ENCODE measurements at regions not wholly inside any gene's neighbourhood (a gene's known extent, or its start where the extent isn't known, plus 50 kb on each side); places are given as distances from the start of the nearest gene placed in this dataset.

GRCh38 chr4:153075836-153076518 is 128.3 kb upstream of the TRIM2 start:
- Histone ChIP-seq H3K4me1 (ENCODE audit: control insufficient read depth in 5 of 5, insufficient read depth in 5 of 5, low read length in 5 of 5) (peaks cover 0 to 20% (median 0%) of the 10 kb centered on the region in 5 donors), H3K36me3 (ENCODE audit: control insufficient read depth in 4 of 4, insufficient read depth in 4 of 4, low read length in 4 of 4) (no peaks in the 10 kb centered on the region), H3K27me3 (ENCODE audit: control insufficient read depth in 3 of 3, insufficient read depth in 3 of 3, low read length in 2 of 3) (no peaks in the 10 kb centered on the region), H3K27ac (ENCODE audit: low read depth in 1 of 2, low read length in 1 of 2) (no peak overlapping the region), H3K4me3 (no peak overlapping the region), H3K9ac (ENCODE audit: insufficient read depth in 1 of 2, low read length in 2 of 2) (no peak overlapping the region), H3K9me3 (ENCODE audit: control insufficient read depth in 4 of 4, insufficient read depth in 3 of 4, low read length in 3 of 4) (no peaks in the 10 kb centered on the region)
- TF ChIP-seq, protein P1, sequence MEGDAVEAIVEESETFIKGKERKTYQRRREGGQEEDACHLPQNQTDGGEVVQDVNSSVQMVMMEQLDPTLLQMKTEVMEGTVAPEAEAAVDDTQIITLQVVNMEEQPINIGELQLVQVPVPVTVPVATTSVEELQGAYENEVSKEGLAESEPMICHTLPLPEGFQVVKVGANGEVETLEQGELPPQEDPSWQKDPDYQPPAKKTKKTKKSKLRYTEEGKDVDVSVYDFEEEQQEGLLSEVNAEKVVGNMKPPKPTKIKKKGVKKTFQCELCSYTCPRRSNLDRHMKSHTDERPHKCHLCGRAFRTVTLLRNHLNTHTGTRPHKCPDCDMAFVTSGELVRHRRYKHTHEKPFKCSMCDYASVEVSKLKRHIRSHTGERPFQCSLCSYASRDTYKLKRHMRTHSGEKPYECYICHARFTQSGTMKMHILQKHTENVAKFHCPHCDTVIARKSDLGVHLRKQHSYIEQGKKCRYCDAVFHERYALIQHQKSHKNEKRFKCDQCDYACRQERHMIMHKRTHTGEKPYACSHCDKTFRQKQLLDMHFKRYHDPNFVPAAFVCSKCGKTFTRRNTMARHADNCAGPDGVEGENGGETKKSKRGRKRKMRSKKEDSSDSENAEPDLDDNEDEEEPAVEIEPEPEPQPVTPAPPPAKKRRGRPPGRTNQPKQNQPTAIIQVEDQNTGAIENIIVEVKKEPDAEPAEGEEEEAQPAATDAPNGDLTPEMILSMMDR (IDR thresholded peaks at IDR 0.05; ENCODE audit: control extremely low read depth, extremely low read depth) = no peak
- 88% methylated on average over 4 of the region's 4 CpGs for WGBS, 2 donors
- ATAC-seq (ENCODE audit: insufficient read depth, low FRiP score) (no peak), DNase-seq (peak in 2 of 3 donors; percentile 43 to 65)

GRCh38 chr4:153076861-153077260 is 127.4 kb upstream of the TRIM2 start:
- WGBS, 2 donors = 91 to 93% methylated on average over 3 of the region's 3 CpGs

DNA sequence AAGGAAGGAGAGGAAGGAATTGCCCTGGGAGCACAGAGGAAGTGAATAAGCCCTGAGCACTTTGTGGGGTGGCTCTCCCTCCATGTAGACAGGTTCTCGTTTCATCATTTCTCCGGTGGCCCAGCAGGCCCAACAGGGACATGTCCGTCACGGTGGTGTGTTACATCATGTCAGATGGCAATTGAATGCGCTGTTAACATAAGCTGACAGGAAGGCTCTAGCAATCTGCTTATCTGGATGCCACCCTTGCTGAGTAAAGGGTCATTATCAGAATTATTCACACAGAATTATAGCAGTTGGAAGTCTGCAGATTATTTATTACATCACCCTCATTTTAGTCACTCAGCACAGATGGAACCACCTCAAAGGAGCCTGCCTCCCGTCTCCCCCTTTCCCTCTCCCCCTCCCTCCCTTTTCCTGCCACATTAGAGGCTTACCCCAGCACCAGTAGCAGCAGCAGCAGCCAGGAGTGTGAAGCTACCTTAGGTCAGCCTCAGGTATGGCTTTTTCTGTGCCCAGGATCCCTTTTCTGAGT is 124.3 kb upstream of the TRIM2 start:
- ATAC-seq (ENCODE audit: insufficient read depth, low FRiP score) (peak; percentile 25), DNase-seq (no peak)
- Histone ChIP-seq H3K4me3 (no peak overlapping the region), H3K27ac (ENCODE audit: low read depth in 1 of 2, low read length in 1 of 2) (peak overlapping the region in 1 of 2 donors; percentile 4), H3K9ac (ENCODE audit: insufficient read depth in 1 of 2, low read length in 2 of 2) (no peak overlapping the region), H3K9me3 (ENCODE audit: control insufficient read depth in 4 of 4, insufficient read depth in 3 of 4, low read length in 3 of 4) (no peaks in the 10 kb centered on the region), H3K36me3 (ENCODE audit: control insufficient read depth in 4 of 4, insufficient read depth in 4 of 4, low read length in 4 of 4) (no peaks in the 10 kb centered on the region), H3K4me1 (ENCODE audit: control insufficient read depth in 5 of 5, insufficient read depth in 5 of 5, low read length in 5 of 5) (peaks cover 0 to 18% (median 0%) of the 10 kb centered on the region in 5 donors), H3K27me3 (ENCODE audit: control insufficient read depth in 3 of 3, insufficient read depth in 3 of 3, low read length in 2 of 3) (no peaks in the 10 kb centered on the region)
- TF ChIP-seq, protein P1 (IDR thresholded peaks at IDR 0.05; ENCODE audit: control extremely low read depth, extremely low read depth) = no peak
- WGBS, 2 donors = 40 to 53% methylated on average over 6 of the region's 6 CpGs

More at GRCh38 chr4:153076861-153077260, 127.4 kb upstream of the TRIM2 start:
- H3K27ac ChIP-seq (ENCODE audit: low read depth in 1 of 2, low read length in 1 of 2) = no peak overlapping the region
- ATAC-seq (ENCODE audit: insufficient read depth, low FRiP score) (no peak), DNase-seq (no peak)
- no peaks in the 10 kb centered on the region for H3K36me3 ChIP-seq (ENCODE audit: control insufficient read depth in 4 of 4, insufficient read depth in 4 of 4, low read length in 4 of 4)
- TF ChIP-seq, protein P1 (IDR thresholded peaks at IDR 0.05; ENCODE audit: control extremely low read depth, extremely low read depth) = no peak
- no peaks in the 10 kb centered on the region for H3K27me3 ChIP-seq (ENCODE audit: control insufficient read depth in 3 of 3, insufficient read depth in 3 of 3, low read length in 2 of 3)
- peaks cover 0 to 20% (median 0%) of the 10 kb centered on the region in 5 donors for H3K4me1 ChIP-seq (ENCODE audit: control insufficient read depth in 5 of 5, insufficient read depth in 5 of 5, low read length in 5 of 5)
- no peak overlapping the region for H3K9ac ChIP-seq (ENCODE audit: insufficient read depth in 1 of 2, low read length in 2 of 2)
- no peaks in the 10 kb centered on the region for H3K9me3 ChIP-seq (ENCODE audit: control insufficient read depth in 4 of 4, insufficient read depth in 3 of 4, low read length in 3 of 4)
- H3K4me3 ChIP-seq = no peak overlapping the region
